HG03108 (cell line): ENCODE measurements at regions not wholly inside any gene's neighbourhood (a gene's known extent, or its start where the extent isn't known, plus 50 kb on each side); places are given as distances from the start of the nearest gene placed in this dataset.
"Not testable (repeated sequence)": the region's sequence is repeated elsewhere in the genome, so short reads cannot be mapped to it uniquely, and the experiment has no call there.

Experiments
- ATAC-seq: cut with Tn5 transposase; IDR thresholded peaks from one replicate; pipeline ENCODE4 v1.9.1; 2021; ENCODE audit warnings: moderate library complexity; ENCODE audit not compliant: unreplicated experiment

DNA sequence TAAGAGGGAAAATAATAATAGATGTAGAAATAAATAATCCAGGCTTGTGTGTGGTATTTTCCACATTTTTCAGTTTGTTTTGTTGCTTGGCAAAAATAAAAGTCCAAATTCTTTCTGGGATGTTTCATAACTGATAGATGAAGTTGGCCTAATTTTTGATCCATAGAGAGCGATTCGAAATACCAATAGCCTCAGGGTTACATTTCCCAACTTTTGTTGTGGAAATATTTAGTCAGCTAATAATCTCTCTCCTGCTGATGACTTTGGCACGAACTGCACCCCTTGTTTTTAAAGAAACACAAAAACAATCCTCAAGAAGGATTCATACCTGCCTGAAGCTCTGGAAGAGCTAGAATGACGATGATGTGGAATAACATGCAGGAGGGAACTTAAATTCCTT lies 483.2 kb downstream of the ADRA2A start:
- no peak for ATAC-seq

DNA sequence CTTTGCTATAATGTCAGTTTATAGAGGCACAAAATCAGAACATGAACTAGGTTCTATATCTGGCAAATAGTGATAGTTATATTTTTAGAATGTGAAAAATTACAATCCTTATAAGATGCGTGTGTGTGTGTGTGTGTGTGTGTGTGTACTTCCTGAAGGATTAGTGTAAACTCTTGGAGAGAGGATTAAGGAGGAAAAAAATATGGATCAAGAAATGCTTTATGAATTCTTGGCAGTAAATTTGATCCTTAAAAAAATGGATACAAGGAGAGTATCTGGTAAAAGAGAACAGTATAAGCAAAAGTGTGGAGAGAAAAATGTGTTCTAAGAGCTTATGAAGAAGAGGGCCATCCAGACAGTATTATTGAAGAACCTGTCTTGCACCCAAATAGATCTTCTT lies 484.3 kb downstream of the ADRA2A start:
- ATAC-seq = no peak

DNA sequence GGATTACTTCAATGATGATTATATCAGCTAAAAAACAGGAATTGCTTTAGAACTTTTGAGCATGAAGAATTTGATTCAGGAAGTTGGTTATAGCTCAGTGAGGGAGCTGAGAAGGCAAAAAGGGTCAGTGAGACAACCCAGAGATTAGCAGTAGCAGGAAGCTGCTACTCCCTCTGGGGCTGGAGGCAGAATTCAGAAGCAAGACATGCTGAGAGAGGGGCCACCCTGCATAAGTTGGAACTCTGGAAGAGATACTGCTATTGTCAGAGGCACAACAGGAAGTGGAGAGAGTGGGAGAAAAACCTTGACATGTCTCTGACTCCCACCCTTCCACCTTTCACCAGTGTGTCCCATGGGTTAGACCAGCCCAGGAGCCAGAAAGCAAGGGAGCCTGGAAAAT lies 488.7 kb downstream of the ADRA2A start:
- no peak for ATAC-seq

DNA sequence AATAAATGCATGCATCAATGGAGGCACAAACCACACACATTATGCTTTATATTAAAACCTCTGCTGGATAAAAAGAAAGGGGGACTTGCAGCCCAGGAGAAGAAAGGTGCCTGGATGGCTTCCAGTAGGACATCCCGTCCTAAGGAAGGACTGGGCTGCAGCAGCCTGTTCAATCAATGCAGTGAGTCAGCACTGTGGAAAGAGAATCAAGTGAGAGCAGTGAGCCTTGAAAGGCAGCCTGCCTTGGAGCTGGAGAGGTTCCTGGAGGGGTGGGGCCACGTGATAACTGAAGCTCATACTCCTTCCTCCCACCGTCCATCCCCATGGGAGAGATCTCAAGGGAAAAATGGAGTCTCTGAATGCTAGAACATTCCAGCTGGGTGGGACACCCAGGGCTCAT lies 501.2 kb downstream of the ADRA2A start:
- ATAC-seq = no peak

DNA sequence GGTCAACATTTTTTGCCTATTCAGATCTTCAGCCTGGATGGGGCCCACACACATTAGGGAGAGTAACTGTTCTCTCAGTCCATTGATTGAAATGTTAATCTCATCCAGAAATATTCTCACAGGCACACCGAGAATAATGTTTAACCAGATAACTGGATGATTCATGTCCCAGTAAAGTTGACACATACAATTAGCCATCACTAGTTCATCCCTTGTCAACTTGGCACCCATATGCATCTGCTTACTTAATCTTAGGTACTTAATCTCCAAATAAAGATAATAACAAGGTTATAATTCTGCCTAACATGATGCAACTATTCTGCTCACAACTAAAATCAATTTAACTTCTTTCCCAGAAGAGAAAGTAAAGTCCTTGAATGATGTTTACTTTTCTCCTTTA lies 502.6 kb downstream of the ADRA2A start:
- no peak for ATAC-seq

DNA sequence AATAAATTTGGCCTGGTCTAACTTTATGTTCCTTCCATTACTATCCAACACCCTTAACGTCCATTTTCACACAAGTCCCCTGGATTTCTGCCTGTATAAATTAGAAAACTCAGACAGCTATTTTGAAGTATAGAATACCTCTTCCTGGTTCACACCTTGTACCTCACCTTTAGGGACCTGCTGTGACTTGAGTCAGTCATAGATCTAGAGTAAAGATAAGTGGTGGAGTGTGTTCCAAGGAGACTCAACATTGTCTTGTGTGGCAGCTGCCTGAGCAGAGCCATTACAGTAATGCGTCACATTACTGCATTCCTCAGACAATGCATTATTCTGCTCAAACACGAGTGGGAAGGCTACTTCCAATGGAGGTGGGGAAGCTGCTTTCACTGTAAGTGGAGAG lies 513.9 kb downstream of the ADRA2A start:
- ATAC-seq = no peak

DNA sequence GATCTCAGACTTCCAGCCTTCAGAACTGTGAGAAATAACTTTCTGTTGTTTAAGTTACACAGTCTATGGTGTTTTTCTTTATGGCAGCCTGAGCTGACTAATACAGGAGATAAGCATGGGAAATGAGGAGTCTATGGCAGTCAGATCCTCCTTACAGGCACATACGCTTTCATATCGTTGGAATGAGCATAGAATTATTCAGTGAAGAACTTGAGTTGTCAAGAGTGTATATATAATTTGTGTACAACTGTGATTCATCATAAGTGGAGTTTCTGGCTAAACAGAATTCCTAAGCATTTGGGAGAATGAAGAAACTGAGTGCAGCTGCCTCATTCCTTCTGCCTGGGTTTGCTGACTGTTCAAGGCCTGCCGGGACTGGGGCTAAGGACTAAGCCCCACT lies 516.7 kb downstream of the ADRA2A start:
- no peak for ATAC-seq

DNA sequence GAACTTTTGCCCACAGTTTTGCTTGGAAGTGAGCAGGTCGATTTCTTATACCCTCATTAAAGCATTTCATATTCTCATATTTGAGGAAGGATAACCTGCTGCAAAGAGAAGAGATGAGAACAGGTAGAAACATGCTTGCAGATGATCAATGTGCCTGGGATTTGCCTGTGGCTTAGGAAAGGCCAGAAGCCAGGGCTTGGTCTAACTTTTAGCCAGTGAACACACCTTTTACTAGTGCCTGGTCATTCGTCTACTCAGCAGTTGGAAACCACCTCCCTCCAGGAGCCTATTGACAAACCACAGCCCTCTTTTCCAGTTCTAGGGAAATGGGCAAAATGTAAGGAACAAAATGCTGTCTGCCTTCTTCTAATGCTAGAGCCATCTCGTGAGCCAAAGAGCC lies 518.3 kb downstream of the ADRA2A start:
- no peak for ATAC-seq

DNA sequence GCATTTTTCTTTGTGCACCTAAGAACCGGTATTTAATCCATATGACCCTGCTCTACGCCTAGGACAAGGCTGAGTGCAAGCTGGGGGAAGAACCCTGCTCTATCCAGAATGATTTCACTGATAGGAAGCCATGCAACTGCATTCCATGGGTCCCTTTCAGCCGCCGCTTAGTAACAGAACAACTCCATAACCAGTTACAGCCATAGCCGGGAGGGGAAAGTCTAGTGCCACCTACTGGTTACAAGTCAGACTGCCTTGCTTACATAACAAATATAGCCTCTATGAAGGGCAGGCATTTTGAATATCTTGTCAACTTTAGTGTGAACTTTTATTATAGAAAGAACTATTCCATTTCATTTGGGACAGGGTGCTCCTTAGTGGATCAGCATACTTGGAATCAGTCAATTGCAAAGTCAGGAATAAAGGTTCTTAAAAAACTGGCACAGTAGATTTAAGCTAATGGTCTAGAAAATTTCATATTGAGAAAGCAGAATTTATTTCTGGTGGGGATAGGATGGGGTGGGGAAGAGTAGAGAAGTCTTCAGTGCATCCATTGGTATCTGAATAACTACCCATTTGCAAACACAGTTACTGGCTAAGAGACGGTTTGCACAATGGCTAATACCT lies 521.7 kb downstream of the ADRA2A start:
- peak; percentile 79 for ATAC-seq

DNA sequence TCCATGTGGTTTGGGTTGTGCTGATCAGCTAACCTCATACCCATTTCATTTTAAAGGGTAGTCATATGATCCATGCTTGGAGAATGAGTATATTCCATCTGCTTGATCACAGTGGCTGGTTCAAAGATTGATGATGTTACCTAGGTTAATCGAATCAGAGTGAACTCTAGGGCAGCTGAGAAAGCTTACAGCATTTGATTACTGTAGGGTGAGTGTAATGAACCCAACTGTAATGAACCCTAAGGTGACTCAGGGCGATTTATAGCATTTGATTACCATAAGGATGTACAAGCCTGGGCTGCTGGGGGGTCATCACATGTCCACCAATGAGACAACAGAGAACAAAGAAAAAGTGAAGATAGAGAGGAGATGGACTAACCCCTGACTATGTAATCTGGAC lies 523.1 kb downstream of the ADRA2A start:
- ATAC-seq = no peak

DNA sequence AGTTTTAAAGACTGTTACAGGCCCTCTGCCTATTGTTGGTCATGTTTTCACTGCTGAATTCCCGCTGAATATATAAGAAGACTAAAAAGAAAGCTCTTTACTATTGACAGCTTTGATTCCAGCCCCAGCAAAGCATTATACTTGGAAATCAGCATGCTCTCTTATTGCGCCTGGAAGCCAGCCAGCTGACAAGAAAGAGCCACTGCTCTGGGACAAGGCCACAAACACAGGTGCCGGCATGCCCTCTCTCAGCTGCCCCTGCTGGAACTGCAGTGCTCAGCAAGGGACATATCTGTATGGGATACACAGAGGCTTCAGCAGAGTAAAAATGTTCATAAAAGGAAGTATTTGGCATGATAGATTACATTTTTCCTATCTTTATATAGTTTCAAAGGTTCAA lies 523.9 kb downstream of the ADRA2A start:
- no peak for ATAC-seq

DNA sequence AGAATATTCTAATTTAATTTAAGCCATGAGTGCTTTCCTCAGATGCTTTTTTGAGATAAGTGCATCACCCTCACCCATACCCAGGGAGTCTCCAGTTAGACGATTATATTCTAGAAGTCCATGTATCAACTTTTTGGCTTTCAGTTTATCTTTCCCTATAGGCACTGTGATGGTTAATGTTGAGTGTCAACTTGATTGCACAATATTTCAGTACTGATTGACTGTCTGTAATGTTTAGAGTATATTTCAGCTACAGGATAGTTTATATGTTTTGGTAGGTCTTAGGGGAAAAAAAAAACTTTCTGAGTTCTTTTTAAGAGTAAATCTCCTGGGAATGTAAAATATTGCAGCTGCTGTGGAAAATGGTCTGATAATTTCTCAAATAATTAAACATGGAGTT lies 535.4 kb downstream of the ADRA2A start:
- ATAC-seq = no peak

DNA sequence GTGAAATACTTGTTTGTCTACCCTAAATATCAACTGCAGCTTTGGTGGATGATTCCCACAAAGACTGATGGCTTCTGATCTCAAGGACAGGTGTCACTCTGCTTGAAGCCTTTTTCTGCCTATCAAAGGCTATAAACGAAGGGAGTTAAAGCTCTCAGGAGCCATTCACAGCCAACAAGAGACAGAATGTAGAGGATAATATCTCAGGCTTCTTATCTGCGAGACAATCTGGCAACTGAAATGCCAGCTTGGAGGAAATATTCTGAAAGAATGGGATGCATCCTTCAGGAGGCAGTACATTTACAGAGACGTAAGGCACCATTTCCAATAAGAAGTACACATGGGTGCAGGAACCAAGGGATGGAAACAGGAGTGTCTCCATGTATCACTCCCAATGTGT lies 549.4 kb downstream of the GPAM start:
- no peak for ATAC-seq

DNA sequence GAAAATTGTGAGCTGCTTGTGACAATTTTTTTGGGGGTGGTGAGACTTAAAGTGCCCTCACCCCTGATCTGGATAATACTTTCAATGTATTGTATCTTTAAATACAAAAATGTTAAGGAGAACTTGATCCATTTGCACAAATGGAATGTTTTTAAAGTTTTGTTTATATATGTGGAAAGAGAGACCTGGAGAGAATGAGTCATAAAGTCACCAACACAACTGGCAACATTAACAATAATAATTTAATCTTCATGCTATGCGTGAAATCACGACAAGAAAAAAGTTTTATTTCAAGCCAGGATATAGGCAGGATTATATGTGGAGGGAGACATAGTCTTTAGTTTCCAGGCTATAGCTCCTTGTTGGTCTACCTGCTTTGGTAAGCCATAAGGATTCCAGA lies 537.5 kb downstream of the GPAM start:
- ATAC-seq = no peak

DNA sequence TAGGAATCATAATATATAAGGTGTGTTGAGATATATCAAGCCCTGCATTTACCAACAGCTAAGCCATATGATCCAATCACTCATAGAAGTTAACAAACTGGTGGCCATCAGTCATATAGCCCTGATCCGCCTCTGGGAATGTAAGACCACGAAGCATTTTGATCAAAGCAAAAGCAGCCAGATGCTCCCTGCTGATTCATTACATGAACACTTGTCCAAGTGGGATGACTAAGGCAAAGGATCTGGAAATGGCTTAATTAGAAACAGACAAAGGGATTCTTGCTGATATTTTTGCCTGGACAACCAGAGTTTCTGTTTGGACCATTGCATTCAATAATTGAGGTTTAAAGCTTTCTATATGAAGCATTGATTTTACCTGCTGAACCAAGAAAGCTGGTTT lies 535.5 kb downstream of the GPAM start:
- no peak for ATAC-seq

DNA sequence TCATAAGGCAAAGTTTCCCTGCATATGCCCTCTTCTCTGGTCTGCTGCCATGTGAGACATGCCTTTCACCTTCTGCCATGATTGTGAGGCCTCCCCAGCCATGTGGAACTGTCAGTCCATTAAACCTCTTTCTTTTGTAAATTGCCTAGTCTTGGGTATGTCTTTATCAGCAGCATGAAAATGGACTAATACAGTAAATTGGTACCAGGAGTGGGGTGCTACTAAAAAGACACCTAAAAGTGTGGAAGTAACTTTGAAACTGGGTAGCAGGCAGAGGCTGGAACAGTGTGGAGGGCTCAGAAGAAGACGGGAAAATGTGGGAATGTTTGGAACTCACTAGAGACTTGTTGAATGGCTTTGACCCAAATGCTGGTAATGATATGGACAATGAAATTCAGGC lies 534.5 kb downstream of the GPAM start:
- not testable (repeated sequence) for ATAC-seq

DNA sequence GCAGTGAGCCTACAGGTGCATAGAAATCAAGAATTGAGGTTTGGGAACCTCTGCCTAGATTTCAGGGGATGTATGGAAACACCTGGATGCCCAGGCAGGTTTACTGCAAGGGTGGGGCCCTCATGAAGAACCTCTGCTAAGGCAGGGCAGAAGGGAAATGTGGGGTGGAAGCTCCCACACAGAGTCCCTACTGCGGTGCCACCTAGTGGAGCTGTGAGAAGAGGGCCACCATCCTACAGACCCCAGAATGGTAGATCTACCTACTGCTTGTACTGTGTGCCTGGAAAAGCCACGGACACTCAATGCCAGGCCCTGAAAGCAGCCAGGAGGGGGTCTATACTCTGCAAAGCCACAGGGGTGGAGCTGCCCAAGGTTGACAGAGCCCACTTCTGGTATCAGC lies 533.5 kb downstream of the GPAM start:
- no peak for ATAC-seq

DNA sequence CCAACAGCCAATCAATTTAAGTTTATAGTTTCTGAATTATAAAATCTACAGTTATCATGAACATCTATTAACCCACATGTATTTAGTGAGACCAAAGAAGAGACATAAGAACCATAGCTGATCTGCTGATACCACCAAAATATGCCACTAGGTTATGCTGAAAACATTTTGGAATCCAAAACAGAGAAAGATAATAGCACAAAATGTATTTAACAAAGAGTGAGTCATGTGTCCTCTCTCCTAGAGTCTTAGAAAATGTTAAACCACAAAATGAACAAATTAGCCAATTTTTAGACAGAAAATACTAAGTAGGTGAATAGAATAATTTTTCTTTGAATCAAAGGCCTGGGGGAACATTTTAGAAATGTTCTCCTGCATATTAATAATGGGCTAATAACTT lies 527.5 kb downstream of the GPAM start:
- no peak for ATAC-seq

DNA sequence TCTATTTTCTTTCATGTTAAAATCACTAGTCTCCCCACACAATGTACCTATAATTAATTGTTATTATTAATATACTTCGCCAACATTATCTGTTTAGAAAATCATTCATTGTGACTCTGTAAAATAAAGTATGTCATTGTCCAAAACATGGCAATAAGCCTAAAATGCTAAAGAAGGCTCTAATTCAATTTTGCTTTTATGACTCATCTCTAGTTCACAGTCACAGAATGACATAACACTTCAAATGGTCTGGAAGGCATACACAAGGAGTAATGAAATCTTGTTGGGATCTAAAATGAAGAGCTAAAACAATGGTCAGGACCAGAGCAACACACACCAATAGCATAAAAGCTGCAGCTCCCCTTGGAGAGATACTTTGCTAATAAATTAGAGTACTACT lies 505.8 kb downstream of the GPAM start:
- ATAC-seq = no peak

DNA sequence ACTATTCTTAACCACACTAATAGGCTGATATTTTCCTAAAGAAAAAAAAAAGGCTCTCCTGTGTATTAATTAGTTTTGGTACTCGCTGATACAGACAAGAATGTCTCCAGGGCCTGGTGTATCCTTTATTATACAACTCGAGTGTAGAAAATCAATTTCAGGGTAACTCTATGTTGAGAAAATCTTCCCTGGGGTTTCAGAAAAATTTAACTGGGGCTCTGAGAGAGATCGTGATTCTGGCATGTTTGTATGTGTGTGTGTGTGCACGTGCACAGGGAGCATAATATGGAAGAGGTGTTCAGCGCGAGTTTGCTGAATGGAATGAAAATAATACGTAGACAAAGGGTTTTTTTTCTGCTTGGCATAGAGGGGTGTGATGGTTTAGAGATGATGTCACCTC lies 496.8 kb downstream of the GPAM start:
- ATAC-seq = no peak

DNA sequence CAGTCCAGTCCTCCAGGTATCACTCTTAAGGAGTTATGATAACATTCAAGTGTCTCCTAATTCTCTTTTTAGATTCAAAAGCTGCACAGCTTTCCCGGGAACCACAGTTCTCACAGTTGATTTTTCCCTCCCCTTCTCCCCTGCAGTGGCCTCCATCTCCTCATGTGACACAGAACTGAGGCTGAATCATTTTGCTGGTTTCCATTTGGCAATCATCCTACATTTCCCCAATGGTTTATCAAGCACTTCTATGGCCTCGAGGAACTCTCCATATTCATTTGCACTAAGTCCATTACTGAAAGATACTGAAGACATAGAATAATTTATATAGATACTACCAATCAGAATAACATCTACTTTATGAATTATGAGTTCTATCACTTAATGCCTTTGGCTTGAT lies 484.9 kb downstream of the GPAM start:
- ATAC-seq = no peak

DNA sequence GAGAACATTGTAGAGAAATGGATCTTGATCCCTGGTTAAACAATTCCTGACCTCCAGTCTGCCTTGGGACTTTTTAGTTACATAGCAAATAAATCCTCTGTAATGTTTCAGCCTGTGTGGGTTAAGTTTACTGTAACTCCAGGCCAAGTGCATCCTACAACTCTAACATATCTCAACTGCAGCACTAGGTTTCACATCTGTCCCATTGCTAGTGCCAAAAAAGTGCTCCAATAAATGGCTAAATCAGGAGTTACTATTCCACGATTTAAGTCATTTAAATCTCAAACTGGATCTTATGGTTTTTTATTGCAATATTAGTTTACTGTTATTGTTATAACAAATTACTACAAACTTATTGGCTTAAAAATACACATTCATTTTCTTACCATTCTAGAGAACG lies 479.6 kb downstream of the GPAM start:
- ATAC-seq = no peak

DNA sequence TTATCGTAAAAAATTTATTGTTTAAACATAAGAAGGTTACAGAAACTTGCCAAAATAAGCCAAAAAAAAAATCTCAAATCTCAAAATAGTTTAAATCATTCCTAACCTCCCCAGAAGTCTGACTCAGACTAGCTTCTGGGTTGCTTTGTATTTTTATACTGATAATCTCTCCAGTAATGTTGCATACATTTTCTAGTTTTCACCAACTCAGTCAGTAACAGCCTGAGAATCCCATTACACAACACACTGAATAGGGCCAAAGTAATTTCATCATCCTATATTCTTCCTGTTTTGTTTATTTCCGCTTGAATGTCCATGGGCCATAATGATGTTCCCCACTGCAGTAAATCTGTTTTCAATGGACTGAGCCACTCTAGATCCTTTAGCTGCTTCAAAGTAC lies 478.5 kb downstream of the GPAM start:
- ATAC-seq = no peak

DNA sequence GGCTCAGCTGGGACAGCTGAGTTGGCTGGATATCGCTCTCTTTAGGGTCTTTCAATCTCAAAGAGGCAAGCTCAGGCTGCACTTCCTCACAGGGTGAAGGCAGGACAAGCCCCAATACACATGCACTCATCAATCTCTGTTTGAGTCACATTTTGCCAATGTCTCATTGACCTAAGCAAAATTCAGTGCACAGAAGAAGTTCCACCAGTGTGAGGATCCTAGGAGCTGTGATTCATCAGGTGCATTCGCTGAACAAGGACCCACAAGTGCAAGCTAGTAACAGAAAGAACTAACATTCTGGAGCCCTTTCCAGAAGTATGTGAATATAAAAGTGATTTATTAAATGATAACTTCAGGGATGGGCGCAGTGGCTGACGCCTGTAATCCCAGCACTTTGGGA lies 477.2 kb downstream of the GPAM start:
- ATAC-seq = no peak
